ENCODE measurements at regions not wholly inside any gene's neighbourhood (a gene's known extent, or its start where the extent isn't known, plus 50 kb on each side); places are given as distances from the start of the nearest gene placed in this dataset.

DNA sequence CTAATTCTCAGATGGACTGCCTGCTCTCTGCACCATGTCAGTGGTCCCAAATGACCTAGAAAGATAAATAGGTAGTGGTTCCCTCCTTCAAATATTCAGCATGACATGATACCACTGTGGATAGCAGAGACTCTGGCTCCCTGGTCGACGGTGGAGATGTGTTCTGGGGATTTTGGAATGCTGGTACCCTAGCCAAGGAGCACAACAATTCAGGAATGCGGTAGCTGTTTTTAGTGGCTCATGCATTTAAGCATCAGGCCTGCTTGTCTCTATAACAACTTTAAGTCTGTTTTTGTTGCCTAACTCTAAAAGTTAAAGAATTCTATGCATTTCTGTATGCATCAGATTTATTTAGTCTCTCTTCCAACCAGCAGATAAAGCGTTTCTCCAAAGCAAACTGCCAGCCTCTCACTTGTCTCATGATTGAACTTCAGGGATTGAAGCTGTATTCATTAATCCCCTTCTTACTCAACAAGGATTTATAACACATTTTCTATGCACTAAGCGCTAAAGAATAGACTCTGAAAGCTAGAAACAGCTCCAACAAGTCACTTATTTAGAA is 164.9 kb upstream of the BMP4 start:
- ChIA-PET CTCF (no interaction called here), POLR2A (no interaction called here)
- no peak for DNase-seq
- Mint-ChIP-seq H3K9me3 (no peaks in the 10 kb centered on the region), H3K36me3 (ENCODE audit: low read depth) (no peaks in the 10 kb centered on the region), H3K27me3 (no peaks in the 10 kb centered on the region), H3K4me3 (no peak overlapping the region), H3K4me1 (no peaks in the 10 kb centered on the region), H3K27ac (no peak overlapping the region)

DNA sequence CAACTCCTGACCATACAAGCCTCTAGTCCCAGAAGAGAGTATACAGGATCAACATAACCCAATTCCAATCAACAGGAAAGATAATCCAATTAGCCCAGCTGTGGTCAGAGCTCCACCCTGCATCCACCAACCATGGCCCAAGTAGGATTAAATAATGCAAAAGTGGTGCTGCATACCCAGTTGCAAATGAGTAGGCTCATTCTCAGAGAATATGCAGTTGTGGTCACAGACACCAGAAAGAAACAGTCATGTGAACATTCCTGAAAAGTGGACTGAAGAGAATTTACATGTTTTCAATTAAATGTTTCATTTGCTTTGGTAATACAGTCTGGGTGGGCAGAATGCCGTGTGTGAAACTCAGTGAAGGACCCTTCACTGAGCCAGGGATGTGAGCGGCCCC is 167.2 kb upstream of the BMP4 start:
- H3K4me1 Mint-ChIP-seq, result no peaks in the 10 kb centered on the region
- ChIA-PET CTCF (no interaction called here), POLR2A (no interaction called here)
- H3K4me3 Mint-ChIP-seq, result no peak overlapping the region
- DNase-seq, result no peak
- H3K9me3 Mint-ChIP-seq, result no peaks in the 10 kb centered on the region
- H3K27ac Mint-ChIP-seq, result no peak overlapping the region
- H3K27me3 Mint-ChIP-seq, result no peaks in the 10 kb centered on the region
- H3K36me3 Mint-ChIP-seq (ENCODE audit: low read depth), result no peaks in the 10 kb centered on the region

- Mint-ChIP-seq H3K4me3 (no peak overlapping the region), H3K9me3 (no peaks in the 10 kb centered on the region), H3K36me3 (ENCODE audit: low read depth) (no peaks in the 10 kb centered on the region), H3K27ac (no peak overlapping the region), H3K4me1 (no peaks in the 10 kb centered on the region), H3K27me3 (no peaks in the 10 kb centered on the region)
- ChIA-PET POLR2A (no interaction called here), CTCF (no interaction called here)
- DNase-seq, result no peak
Measured at GRCh38 chr14:54125109-54125508, 168.5 kb upstream of the BMP4 start.

DNA sequence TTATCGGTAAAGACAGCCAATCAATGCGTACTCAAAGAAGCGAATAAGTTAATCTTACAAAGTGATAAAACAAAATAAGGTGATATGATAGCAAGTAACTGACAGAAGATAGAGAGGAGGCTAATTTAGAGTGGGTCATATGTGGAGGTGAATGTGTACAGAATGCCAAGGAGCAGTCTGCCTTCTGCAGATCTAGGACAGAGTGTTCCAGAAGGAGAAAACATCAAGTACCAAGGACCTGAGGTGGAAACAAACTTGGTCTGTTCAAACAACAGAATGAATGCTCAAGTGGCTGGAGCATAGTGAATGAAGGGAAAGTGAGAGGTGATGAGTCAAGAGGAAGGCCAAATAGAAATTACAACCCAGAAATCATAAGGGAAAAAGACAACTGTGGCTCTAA is 170.3 kb upstream of the BMP4 start:
- ChIA-PET POLR2A (no interaction called here), CTCF (no interaction called here)
- H3K4me3 Mint-ChIP-seq, result no peak overlapping the region
- H3K4me1 Mint-ChIP-seq, result no peaks in the 10 kb centered on the region
- H3K27me3 Mint-ChIP-seq, result no peaks in the 10 kb centered on the region
- no peak overlapping the region for H3K27ac Mint-ChIP-seq
- H3K36me3 Mint-ChIP-seq (ENCODE audit: low read depth), result no peaks in the 10 kb centered on the region
- no peaks in the 10 kb centered on the region for H3K9me3 Mint-ChIP-seq
- DNase-seq, result no peak

DNA sequence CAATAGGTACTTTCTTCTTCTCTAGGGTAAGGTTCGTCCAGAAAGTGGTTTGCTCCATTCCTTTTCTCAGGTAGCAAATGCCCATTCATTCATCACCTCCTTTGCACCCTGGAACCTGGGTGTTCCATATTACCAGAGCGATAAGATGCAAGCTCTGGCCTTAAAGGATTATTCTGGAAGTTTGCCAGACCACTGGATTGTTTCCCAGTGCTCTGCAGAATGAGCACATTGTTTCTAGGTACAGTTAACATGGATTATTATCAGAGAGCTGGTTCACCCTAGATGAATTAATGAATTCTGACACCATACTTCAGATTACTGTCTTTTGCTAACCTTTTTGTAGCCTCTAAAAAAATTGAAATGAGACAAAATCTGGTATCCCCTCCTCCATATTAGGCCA is 170.9 kb upstream of the BMP4 start:
- no peak overlapping the region for H3K27ac Mint-ChIP-seq
- no peaks in the 10 kb centered on the region for H3K36me3 Mint-ChIP-seq (ENCODE audit: low read depth)
- ChIA-PET POLR2A (no interaction called here), CTCF (no interaction called here)
- no peaks in the 10 kb centered on the region for H3K27me3 Mint-ChIP-seq
- DNase-seq, result no peak
- no peaks in the 10 kb centered on the region for H3K4me1 Mint-ChIP-seq
- H3K9me3 Mint-ChIP-seq, result no peaks in the 10 kb centered on the region
- H3K4me3 Mint-ChIP-seq, result no peak overlapping the region

DNA sequence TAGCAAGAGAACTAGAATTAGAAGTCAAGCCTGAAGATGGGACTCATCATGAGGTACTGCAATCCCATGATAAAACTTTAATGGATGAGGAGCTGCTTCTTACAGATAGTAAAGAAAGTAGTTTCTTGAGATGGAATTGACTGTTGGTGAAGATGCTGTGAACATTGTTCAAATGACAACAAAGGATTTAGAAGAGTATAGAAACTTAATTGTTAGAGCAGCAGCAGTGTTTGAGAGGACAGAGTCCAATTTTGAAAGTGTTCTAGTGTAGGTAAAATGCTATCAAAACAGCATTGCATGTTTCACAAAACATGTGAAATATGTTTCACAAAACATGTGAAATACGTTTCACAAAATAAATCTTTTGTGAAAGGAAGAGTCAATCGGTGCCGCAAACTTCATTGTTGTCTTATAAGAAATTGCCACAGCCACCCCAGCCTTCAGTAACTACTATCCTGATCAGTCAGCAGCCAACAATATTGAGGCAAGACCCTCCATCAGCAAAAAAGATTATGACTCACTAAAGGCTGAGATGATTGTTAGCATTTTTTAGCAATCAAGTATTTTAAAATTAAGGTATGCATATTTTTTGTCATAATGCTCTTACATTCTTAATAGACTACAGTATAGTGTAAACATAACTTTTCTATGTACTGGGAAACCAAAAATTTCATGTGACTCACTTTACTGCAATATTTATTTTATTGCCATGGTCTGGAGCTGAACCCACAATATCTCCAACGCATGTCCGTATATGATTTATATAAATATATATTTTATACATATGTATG is 173.4 kb upstream of the BMP4 start:
- H3K27ac Mint-ChIP-seq, result no peak overlapping the region

DNA sequence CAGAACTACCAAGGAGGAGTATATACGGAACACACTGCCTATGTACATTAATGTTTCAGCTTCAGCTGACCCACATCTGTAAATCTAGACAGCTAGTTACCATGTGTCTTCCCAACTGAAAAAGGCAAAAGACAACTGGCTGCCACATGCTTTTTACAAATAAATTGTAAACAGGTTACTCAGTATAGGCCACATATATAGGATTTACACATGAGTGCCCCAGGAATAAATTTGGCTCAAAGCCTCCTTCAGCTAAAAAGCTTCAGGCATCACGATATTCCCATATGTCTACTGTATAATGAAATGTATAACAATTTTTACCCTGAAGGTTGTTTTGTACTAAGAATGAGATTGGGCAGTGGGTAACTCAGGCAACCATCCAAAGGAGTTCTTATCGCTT is 175.9 kb upstream of the BMP4 start:
- no peaks in the 10 kb centered on the region for H3K4me1 Mint-ChIP-seq
- H3K27me3 Mint-ChIP-seq, result peaks cover 2% of the 10 kb centered on the region

More for the DNA sequence above, 173.4 kb upstream of the BMP4 start:
- no peaks in the 10 kb centered on the region for H3K9me3 Mint-ChIP-seq
- DNase-seq, result no peak
- H3K36me3 Mint-ChIP-seq (ENCODE audit: low read depth), result no peaks in the 10 kb centered on the region
- H3K4me3 Mint-ChIP-seq, result no peak overlapping the region
- ChIA-PET CTCF (no interaction called here), POLR2A (no interaction called here)
- H3K27me3 Mint-ChIP-seq, result peaks cover 2% of the 10 kb centered on the region
- H3K4me1 Mint-ChIP-seq, result no peaks in the 10 kb centered on the region

GRCh38 chr14:54133896-54134295 is 177.3 kb upstream of the BMP4 start:
- Mint-ChIP-seq H3K9me3 (no peaks in the 10 kb centered on the region), H3K36me3 (ENCODE audit: low read depth) (no peaks in the 10 kb centered on the region), H3K27ac (no peak overlapping the region), H3K4me3 (no peak overlapping the region), H3K27me3 (peaks cover 2% of the 10 kb centered on the region), H3K4me1 (no peaks in the 10 kb centered on the region)
- POLR2A ChIA-PET, result no interaction called here
- CTCF ChIA-PET, result interaction anchor here (0.5 kb wide), 1 partner anchor 51 kb away, joined by 3 read pairs; no protein-coding TSS in a partner anchor
- no peak for DNase-seq

More for the DNA sequence above, 175.9 kb upstream of the BMP4 start:
- POLR2A ChIA-PET, result no interaction called here
- Mint-ChIP-seq H3K9me3 (no peaks in the 10 kb centered on the region), H3K4me3 (no peak overlapping the region), H3K36me3 (ENCODE audit: low read depth) (no peaks in the 10 kb centered on the region), H3K27ac (no peak overlapping the region)
- DNase-seq, result no peak
- CTCF ChIA-PET, result no interaction called here

GRCh38 chr14:54135804-54136280 is 179.2 kb upstream of the BMP4 start:
- H3K4me1 Mint-ChIP-seq, result no peaks in the 10 kb centered on the region
- no peak for DNase-seq
- H3K9me3 Mint-ChIP-seq, result no peaks in the 10 kb centered on the region
- no peaks in the 10 kb centered on the region for H3K36me3 Mint-ChIP-seq (ENCODE audit: low read depth)
- H3K27me3 Mint-ChIP-seq, result peaks cover 2% of the 10 kb centered on the region
- POLR2A ChIA-PET, result no interaction called here
- no peak overlapping the region for H3K27ac Mint-ChIP-seq
- CTCF ChIA-PET, result no interaction called here
- H3K4me3 Mint-ChIP-seq, result no peak overlapping the region

- H3K27ac Mint-ChIP-seq, result no peak overlapping the region
- no peaks in the 10 kb centered on the region for H3K9me3 Mint-ChIP-seq
- ChIA-PET CTCF (no interaction called here), POLR2A (no interaction called here)
- no peak for DNase-seq
- peaks cover 2% of the 10 kb centered on the region for H3K27me3 Mint-ChIP-seq
- no peaks in the 10 kb centered on the region for H3K36me3 Mint-ChIP-seq (ENCODE audit: low read depth)
- H3K4me3 Mint-ChIP-seq, result no peak overlapping the region
- no peaks in the 10 kb centered on the region for H3K4me1 Mint-ChIP-seq
Measured at GRCh38 chr14:54136894-54137613, 180.4 kb upstream of the BMP4 start.

- ChIA-PET POLR2A (no interaction called here), CTCF (no interaction called here)
- Mint-ChIP-seq H3K27me3 (peaks cover 2% of the 10 kb centered on the region), H3K9me3 (no peaks in the 10 kb centered on the region), H3K27ac (no peak overlapping the region), H3K4me3 (no peak overlapping the region), H3K36me3 (ENCODE audit: low read depth) (no peaks in the 10 kb centered on the region), H3K4me1 (no peaks in the 10 kb centered on the region)
- no peak for DNase-seq
Measured at GRCh38 chr14:54137614-54137961, 181.0 kb upstream of the BMP4 start.

GRCh38 chr14:54138024-54138353 is 181.4 kb upstream of the BMP4 start:
- H3K4me3 Mint-ChIP-seq, result no peak overlapping the region
- peaks cover 2% of the 10 kb centered on the region for H3K27me3 Mint-ChIP-seq
- POLR2A ChIA-PET, result no interaction called here
- H3K27ac Mint-ChIP-seq, result no peak overlapping the region
- no peaks in the 10 kb centered on the region for H3K36me3 Mint-ChIP-seq (ENCODE audit: low read depth)
- H3K9me3 Mint-ChIP-seq, result no peaks in the 10 kb centered on the region
- H3K4me1 Mint-ChIP-seq, result no peaks in the 10 kb centered on the region
- CTCF ChIA-PET, result no interaction called here
- no peak for DNase-seq

DNA sequence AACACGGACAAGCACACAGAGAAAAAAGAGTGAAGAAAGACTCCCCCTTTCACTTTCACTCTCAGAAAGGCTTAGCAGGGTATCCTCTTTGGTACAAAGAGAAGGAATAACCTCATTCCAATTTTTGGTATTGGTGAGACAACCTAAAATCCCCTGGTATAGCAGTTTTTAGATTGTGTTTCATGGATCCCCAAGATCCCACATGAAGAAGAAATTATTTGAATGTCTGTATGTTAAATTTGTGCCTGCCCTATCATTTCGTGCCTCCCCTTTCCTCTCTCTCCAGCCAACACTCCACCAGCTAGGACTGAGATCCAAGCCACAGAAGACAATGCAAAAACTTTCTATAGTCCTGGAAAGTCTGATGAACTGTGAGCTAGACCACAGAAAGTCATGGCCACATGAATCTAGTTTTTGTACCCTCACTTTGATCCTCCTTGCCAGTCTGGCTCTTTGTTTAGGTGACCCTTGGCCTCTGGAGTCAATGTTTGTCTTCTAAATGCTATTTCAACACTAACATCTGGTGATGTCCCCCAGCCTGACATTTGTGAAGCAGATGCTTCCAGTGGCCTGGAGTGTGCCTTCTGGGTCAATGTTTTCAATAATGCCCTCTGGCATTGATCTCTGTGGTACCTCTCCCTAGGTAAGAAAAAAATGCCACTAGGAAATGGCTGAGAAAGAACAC is 181.9 kb upstream of the BMP4 start:
- Mint-ChIP-seq H3K4me1 (no peaks in the 10 kb centered on the region), H3K9me3 (no peaks in the 10 kb centered on the region), H3K4me3 (no peak overlapping the region), H3K27me3 (peaks cover 2% of the 10 kb centered on the region), H3K27ac (no peak overlapping the region), H3K36me3 (ENCODE audit: low read depth) (no peaks in the 10 kb centered on the region)
- POLR2A ChIA-PET, result no interaction called here
- no peak for DNase-seq
- CTCF ChIA-PET, result no interaction called here

Measured in activated CD4-positive, alpha-beta T cell treated with anti-CD3 and anti-CD28 coated beads, Interleukin-2, amount 10 ng/mL, durations not matched to agents 7 days and 5 days (primary cell).